ENCODE measurements at regions not wholly inside any gene's neighbourhood (a gene's known extent, or its start where the extent isn't known, plus 50 kb on each side); places are given as distances from the start of the nearest gene placed in this dataset.

DNA sequence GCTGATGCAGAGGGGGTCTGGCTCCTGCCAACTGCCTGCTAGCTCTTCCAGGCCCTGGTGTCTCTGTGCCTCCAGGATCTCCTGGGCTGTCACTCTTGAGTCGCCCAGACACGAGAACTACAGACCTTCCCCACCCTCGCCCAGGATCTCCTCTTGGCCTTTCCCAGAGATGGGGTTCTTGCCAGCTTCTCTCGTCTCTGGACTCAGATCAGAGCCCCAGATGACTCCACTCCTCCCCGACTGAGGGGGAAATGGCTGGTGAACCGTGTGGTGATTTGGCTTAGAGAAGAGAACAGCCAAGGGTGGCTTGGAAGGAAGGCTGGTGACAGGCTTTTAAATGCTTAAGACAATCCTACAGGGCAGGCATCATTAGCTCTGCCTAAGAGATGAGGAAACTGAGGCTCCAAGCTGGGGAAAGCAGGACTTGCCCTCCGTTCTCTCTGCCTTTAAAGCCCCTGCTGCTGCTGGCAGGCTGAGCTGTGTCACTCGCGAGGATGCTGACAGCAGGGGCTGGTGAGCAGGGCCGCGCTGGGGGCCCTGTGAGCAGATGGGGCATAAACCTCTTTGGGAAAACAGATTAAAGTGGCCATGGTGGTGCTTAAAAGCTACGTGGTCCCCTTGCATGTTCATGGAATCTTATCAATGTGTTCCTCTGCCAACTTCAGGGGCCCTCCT lies 90.3 kb upstream of the THY1 start:
- no peaks in the 10 kb centered on the region for H3K36me3 ChIP-seq
- WGBS, 2 donors, result 61 to 70% methylated on average over 12 of the region's 12 CpGs
- no peak for TF ChIP-seq POLR2A (IDR thresholded peaks at IDR 0.05)
- no peak for TF ChIP-seq EP300 (IDR thresholded peaks at IDR 0.05)
- TF ChIP-seq, protein P1, sequence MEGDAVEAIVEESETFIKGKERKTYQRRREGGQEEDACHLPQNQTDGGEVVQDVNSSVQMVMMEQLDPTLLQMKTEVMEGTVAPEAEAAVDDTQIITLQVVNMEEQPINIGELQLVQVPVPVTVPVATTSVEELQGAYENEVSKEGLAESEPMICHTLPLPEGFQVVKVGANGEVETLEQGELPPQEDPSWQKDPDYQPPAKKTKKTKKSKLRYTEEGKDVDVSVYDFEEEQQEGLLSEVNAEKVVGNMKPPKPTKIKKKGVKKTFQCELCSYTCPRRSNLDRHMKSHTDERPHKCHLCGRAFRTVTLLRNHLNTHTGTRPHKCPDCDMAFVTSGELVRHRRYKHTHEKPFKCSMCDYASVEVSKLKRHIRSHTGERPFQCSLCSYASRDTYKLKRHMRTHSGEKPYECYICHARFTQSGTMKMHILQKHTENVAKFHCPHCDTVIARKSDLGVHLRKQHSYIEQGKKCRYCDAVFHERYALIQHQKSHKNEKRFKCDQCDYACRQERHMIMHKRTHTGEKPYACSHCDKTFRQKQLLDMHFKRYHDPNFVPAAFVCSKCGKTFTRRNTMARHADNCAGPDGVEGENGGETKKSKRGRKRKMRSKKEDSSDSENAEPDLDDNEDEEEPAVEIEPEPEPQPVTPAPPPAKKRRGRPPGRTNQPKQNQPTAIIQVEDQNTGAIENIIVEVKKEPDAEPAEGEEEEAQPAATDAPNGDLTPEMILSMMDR (IDR thresholded peaks at IDR 0.05), result no peak
- peaks cover 0 to 22% of the 10 kb centered on the region in 2 donors for H3K27me3 ChIP-seq
- DNase-seq (ENCODE audit: low spot score in 2 of 2), result no peak
- H3K4me3 ChIP-seq, result no peak overlapping the region
- H3K4me1 ChIP-seq, result no peaks in the 10 kb centered on the region
- H3K27ac ChIP-seq, result no peak overlapping the region
- H3K9me3 ChIP-seq, result no peaks in the 10 kb centered on the region

DNA sequence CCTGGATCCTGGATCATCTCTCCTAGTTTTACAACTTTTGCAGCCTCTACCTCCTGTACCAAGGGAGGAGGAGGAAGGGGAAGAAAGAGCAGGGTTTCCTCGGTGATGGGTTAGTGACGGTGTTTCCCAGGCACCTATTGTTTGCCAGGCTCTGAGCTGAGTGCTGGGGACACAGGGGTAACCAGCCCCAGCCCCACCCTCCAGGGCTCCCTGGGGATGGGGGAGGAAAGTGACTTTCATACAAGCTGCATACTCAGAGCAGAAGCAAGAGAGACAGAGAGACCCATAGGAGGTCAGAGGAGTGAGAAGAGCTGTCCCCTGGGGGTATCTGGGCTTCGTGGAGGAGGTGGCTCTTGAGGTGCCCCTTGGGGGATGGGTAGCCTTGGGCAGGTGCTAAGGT lies 89.4 kb upstream of the THY1 start:
- H3K4me3 ChIP-seq, result no peak overlapping the region
- H3K27me3 ChIP-seq, result peaks cover 0 to 22% of the 10 kb centered on the region in 2 donors
- no peaks in the 10 kb centered on the region for H3K4me1 ChIP-seq
- 7 to 22% methylated on average over 3 of the region's 3 CpGs for WGBS, 2 donors
- no peaks in the 10 kb centered on the region for H3K9me3 ChIP-seq
- H3K27ac ChIP-seq, result no peak overlapping the region
- DNase-seq (ENCODE audit: low spot score in 2 of 2), result no peak
- no peaks in the 10 kb centered on the region for H3K36me3 ChIP-seq
- TF ChIP-seq, protein P1 (IDR thresholded peaks at IDR 0.05), result no peak
- no peak for TF ChIP-seq EP300 (IDR thresholded peaks at IDR 0.05)
- no peak for TF ChIP-seq POLR2A (IDR thresholded peaks at IDR 0.05)

DNA sequence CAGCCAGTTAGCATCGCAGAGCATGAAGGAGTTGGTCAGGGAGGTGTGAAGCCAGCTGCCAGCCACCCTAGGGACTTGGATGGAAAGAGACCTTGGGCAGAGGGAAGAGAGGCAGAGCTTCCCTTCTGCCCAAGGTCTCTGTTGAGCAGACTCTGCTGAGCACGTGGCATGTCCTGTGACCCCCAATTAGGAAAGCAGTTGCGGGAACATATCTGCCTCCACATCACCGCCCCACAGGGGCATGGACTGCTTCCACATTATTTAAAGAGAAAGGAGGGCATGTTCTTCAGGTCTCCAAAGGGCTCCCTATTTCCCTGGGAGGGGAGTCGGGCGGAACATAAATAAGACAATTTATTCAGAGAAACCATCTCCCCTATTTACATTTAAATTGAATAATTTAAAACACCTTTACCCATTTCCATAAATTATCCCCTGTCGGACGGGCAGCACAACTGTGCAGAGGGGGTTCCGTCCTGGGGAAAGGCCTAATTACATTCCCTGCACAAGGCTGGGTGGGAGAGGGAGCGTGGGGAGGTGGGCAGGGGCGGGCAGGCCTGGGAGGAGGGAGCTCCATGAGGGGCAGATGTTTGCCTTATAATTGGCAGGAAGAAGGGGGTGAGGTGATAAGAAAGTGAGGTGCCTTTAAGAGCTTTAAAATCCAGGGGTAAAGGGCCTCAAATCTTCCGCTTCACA lies 88.8 kb upstream of the THY1 start:
- H3K27me3 ChIP-seq, result peaks cover 0 to 22% of the 10 kb centered on the region in 2 donors
- H3K9me3 ChIP-seq, result no peaks in the 10 kb centered on the region
- no peak overlapping the region for H3K27ac ChIP-seq
- WGBS, 2 donors, result 55 to 57% methylated on average over 12 of the region's 12 CpGs
- no peaks in the 10 kb centered on the region for H3K36me3 ChIP-seq
- no peak for DNase-seq (ENCODE audit: low spot score in 2 of 2)
- TF ChIP-seq EP300 (IDR thresholded peaks at IDR 0.05), result no peak
- no peak overlapping the region for H3K4me3 ChIP-seq
- H3K4me1 ChIP-seq, result no peaks in the 10 kb centered on the region

DNA sequence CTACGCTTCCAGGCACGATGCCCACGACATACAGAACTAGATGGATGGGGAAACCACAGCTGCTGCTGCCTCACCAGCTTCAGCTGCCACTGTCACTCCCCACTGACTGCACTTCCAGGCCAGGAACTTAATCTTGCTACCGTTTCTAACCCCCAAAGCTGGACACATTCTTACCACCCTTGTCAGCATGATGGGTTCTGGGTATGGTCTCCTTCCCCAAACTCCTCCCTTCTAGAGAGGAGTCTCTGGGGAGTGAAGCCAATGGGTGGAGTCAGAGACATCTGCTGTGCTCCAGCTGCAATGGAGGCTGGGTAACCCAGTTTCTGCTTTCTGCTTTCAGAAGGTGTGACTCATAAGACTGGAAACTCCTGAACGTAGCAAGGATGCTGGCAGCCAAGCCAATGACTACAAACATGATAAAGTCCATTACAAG lies 87.0 kb upstream of the THY1 start:
- no peak for DNase-seq (ENCODE audit: low spot score in 2 of 2)
- Histone ChIP-seq H3K27ac (no peak overlapping the region), H3K4me1 (no peaks in the 10 kb centered on the region), H3K9me3 (no peaks in the 10 kb centered on the region), H3K27me3 (peaks cover 0 to 22% of the 10 kb centered on the region in 2 donors), H3K36me3 (no peaks in the 10 kb centered on the region), H3K4me3 (no peak overlapping the region)
- TF ChIP-seq POLR2A (IDR thresholded peaks at IDR 0.05), result no peak
- TF ChIP-seq, protein P1 (IDR thresholded peaks at IDR 0.05), result no peak
- no peak for TF ChIP-seq EP300 (IDR thresholded peaks at IDR 0.05)
- WGBS, 2 donors, result 55 to 68% methylated on average over 5 of the region's 5 CpGs

DNA sequence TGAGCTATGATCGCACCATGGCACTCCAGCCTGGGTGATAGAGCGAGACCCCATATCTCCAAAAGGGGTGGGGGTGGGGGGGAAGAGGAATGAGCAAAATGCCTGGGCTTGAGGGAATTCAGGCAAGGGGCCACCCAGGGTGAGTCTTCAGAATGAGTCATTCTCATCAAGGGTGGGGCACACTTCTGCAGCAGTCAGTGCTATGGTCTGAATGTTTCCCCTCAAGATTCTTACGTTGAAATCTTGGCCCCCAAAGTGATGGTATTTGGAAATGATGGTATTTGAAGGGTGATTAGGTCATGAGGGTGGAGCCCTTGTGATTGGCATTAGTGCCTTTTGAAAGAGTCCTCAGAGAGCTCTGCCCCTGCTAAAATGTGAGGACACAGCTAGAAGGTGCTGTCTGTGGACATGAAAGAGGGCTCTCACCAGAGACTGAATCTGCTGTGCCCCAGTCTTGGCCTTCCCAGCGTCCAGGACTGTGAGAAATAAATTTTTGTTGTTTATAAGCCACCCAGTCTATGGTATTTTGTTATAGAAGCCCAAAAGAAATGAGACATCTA lies 86.4 kb upstream of the THY1 start:
- DNase-seq (ENCODE audit: low spot score in 2 of 2), result no peak
- Histone ChIP-seq H3K36me3 (no peaks in the 10 kb centered on the region), H3K27ac (no peak overlapping the region), H3K4me1 (no peaks in the 10 kb centered on the region), H3K27me3 (peaks cover 0 to 22% of the 10 kb centered on the region in 2 donors), H3K9me3 (no peaks in the 10 kb centered on the region), H3K4me3 (no peak overlapping the region)
- 57 to 59% methylated on average over 4 of the region's 4 CpGs for WGBS, 2 donors
- no peak for TF ChIP-seq EP300 (IDR thresholded peaks at IDR 0.05)
- TF ChIP-seq, protein P1 (IDR thresholded peaks at IDR 0.05), result no peak
- TF ChIP-seq POLR2A (IDR thresholded peaks at IDR 0.05), result no peak

Measured in tibial nerve (tissue), 4 donors.